ENCODE measurements at regions not wholly inside any gene's neighbourhood (a gene's known extent, or its start where the extent isn't known, plus 50 kb on each side); places are given as distances from the start of the nearest gene placed in this dataset.

GRCh38 chr6:88232753-88233152, 66.6 kb upstream of the CNR1 start:
- no peak overlapping the region for H3K4me3 Mint-ChIP-seq (ENCODE audit: unreplicated experiment)
- H3K4me1 Mint-ChIP-seq (ENCODE audit: low read depth), result no peaks in the 10 kb centered on the region
- no peak for TF ChIP-seq CTCF (IDR thresholded peaks at IDR 0.05)
- no peaks in the 10 kb centered on the region for H3K27me3 Mint-ChIP-seq (ENCODE audit: low read depth)
- no peak for DNase-seq (ENCODE audit: low spot score)
- peaks cover 4% of the 10 kb centered on the region for H3K36me3 Mint-ChIP-seq (ENCODE audit: low read depth)
- no peak overlapping the region for H3K27ac Mint-ChIP-seq (ENCODE audit: unreplicated experiment)
- peaks cover 43% of the 10 kb centered on the region for H3K9me3 Mint-ChIP-seq (ENCODE audit: low read depth)

GRCh38 chr6:88223298-88223697, 57.2 kb upstream of the CNR1 start:
- DNase-seq (ENCODE audit: low spot score), result no peak
- Mint-ChIP-seq H3K4me1 (ENCODE audit: low read depth) (no peaks in the 10 kb centered on the region), H3K9me3 (ENCODE audit: low read depth) (peaks cover under 1% of the 10 kb centered on the region), H3K27me3 (ENCODE audit: low read depth) (no peaks in the 10 kb centered on the region), H3K36me3 (ENCODE audit: low read depth) (no peaks in the 10 kb centered on the region), H3K27ac (ENCODE audit: unreplicated experiment) (no peak overlapping the region), H3K4me3 (ENCODE audit: unreplicated experiment) (no peak overlapping the region)
- no peak for TF ChIP-seq CTCF (IDR thresholded peaks at IDR 0.05)

GRCh38 chr6:88220493-88220892, 54.3 kb upstream of the CNR1 start:
- Mint-ChIP-seq H3K36me3 (ENCODE audit: low read depth) (no peaks in the 10 kb centered on the region), H3K27ac (ENCODE audit: unreplicated experiment) (no peak overlapping the region)

GRCh38 chr6:88216182-88216581, 50.0 kb upstream of the CNR1 start:
- DNase-seq (ENCODE audit: low spot score), result no peak
- H3K4me3 Mint-ChIP-seq (ENCODE audit: unreplicated experiment), result no peak overlapping the region
- H3K4me1 Mint-ChIP-seq (ENCODE audit: low read depth), result no peaks in the 10 kb centered on the region
- no peaks in the 10 kb centered on the region for H3K36me3 Mint-ChIP-seq (ENCODE audit: low read depth)
- H3K27ac Mint-ChIP-seq (ENCODE audit: unreplicated experiment), result no peak overlapping the region
- no peaks in the 10 kb centered on the region for H3K27me3 Mint-ChIP-seq (ENCODE audit: low read depth)
- H3K9me3 Mint-ChIP-seq (ENCODE audit: low read depth), result no peaks in the 10 kb centered on the region
- TF ChIP-seq CTCF (IDR thresholded peaks at IDR 0.05), result no peak

More at GRCh38 chr6:88220493-88220892, 54.3 kb upstream of the CNR1 start:
- H3K4me3 Mint-ChIP-seq (ENCODE audit: unreplicated experiment), result no peak overlapping the region
- H3K9me3 Mint-ChIP-seq (ENCODE audit: low read depth), result no peaks in the 10 kb centered on the region
- no peak for DNase-seq (ENCODE audit: low spot score)
- no peaks in the 10 kb centered on the region for H3K4me1 Mint-ChIP-seq (ENCODE audit: low read depth)
- no peak for TF ChIP-seq CTCF (IDR thresholded peaks at IDR 0.05)
- H3K27me3 Mint-ChIP-seq (ENCODE audit: low read depth), result no peaks in the 10 kb centered on the region

Measured in chondrocyte (in vitro differentiated cells).